NCI-H460 (cell line): ENCODE measurements at regions not wholly inside any gene's neighbourhood (a gene's known extent, or its start where the extent isn't known, plus 50 kb on each side); places are given as distances from the start of the nearest gene placed in this dataset.

ENCODE experiments used
- DNase-seq: peaks from one replicate; pipeline ENCODE4 v3.0.0-alpha.2; 2016; ENCODE audit warnings: low read depth; ENCODE audit errors: extremely low read depth

DNA sequence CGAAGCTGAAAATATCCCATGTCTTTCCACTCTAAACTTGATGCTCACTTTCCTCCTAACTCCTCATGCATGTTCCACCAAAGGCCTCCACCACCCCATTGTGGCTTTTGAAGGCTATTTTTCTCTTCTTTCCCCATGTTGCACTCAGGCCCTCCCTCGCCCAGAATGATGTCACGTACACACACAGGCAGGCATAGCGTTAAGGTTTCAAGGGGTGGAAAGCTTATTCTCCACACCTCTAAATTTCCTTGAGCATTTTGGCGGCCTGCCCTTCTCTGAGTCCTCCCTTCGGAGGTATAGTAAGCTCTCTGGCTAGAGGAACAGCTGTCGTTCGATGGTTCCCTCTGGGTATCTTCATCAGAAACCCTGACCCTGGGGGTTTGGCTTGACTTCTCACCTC is 673.5 kb downstream of the ACTL7B start:
- DNase-seq, result no peak

DNA sequence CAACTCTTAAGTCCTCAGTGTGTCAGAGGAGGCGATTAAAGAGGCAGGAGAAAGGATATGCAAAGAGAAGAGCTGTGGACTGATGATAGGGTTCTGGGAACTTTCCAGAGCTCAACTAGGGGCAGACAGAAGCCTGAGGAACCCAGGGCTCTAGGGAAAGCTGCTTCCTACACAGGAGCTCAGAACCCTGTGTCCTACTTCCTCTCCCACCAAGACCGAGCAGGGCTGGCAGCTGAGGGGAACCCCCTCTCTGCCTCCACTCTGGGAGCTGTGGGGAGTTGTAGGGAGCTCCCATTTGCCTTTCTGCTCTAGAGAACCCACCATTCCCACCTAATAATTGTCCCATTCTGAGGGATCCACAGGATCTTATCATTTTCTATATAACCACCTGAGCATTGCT is 674.3 kb downstream of the ACTL7B start:
- no peak for DNase-seq

DNA sequence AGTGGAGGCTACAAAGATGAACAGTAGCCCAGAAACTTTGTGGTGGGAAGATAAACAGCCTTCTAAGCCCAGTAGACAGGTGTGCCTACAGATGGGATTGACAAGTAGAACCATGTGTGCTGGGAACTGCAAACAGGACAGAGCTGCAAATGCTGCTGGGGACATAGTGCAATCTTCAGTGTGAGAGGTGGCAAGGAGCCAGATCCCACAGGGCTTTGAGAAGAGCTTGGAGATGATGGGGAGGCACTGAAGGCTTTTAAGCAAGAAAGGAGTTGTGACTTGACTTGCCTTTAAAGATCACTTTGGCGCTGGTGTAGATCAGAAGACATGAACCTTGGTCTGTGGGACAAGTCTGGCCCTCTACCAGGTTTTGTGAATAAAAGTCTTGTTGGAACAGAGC is 675.2 kb downstream of the ACTL7B start:
- no peak for DNase-seq

DNA sequence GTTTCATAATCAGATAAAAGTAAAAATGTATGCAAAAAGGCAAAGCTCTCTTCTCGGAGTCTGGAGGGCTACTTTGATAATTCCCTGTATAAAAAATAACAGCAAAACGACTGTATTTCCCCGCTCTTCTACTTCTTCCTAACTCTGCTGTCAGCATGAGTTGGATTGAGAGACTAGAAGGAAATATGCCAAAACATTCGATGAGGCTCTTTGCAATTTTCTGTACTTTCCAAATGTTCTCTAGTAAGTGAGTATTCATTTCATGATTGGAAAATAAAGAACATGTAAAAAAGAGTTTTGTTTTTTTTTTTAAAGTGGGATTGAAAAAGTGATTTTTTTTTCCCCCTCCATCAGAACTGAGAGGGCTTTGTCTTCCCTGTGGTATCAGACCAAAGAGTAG is 677.5 kb downstream of the ACTL7B start:
- no peak for DNase-seq

DNA sequence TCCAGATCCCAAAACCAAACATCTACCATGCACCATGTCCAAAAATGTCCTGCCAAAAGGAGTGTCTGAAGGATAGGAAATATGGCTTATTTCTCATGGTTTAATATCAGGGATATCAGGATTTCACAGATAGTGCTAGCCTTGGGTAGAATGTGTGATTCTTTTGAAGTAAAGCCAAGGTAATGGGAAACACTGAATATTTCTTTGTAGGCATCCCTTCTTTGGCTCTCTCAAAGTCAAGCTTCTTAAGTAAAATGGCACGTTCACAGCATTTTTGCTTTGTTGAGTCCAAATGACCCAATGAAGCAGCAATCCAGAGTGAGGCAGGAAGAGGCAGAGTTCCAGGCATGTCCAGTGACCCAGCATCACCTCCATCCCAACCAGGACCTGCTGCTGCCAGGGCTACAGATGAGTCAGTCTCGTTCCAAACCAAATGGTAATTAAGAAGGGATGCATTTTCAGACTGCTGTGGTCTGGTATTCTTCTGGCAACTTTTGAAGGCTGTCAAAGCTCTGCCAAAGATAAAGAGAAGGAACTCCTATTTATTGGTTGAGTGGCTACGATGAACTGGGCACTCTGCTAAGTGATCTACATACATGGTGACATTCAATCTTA is 678.8 kb upstream of the KLF4 start:
- DNase-seq, result no peak

DNA sequence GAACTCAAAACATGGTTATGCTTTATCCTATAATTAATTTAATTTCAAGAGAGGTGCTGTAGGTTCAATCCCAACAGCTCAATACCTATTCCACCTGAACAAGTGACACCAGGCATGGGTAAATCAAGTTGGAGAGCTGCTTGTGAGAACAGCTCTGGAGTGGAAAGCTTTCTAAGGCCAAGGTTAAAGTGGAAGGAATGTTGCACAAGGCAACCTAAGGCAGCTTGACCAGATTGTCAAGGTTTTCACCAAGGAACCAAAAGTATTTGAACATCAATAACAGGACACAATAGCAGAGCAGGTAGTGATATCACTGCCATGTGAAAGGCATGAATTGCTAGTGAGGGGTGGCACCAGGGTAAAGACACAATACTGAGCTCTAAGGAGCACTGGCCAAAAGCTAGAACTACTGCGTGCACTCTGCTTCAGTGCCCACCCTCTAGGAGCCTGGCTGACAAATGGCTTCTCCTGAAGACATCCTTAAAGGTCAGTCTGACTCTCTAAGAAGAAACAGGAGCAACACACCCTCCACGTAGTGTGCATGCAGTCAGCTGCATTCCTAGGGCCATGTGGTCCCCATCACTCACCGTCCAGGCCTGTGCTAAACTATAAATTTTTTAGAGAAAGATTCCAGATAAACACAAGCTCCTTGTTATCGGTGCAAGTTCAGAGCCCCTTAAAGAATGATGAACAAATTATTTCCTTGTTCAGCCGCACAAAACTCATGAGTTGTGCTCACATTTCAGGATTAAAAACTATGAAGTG is 677.7 kb upstream of the KLF4 start:
- DNase-seq, result no peak

DNA sequence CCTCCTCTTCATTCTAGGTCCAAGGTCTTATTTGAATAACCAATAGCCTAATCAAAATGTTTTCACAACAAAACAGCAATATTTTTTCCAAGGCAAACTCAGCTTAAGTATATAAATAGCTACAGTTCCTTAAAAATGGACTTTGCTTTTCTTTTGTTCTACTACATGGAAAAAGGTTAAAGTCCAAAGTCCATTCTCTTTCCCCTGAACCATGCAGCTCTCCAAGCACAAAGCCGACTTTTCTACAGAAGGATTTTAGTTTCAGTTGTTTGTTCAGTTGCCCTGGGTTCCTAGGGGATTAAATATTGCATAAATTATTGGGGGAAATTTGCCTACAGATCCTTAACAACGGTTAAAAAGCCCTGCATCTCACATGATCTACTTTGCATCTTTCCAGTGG is 677.0 kb upstream of the KLF4 start:
- DNase-seq, result no peak

DNA sequence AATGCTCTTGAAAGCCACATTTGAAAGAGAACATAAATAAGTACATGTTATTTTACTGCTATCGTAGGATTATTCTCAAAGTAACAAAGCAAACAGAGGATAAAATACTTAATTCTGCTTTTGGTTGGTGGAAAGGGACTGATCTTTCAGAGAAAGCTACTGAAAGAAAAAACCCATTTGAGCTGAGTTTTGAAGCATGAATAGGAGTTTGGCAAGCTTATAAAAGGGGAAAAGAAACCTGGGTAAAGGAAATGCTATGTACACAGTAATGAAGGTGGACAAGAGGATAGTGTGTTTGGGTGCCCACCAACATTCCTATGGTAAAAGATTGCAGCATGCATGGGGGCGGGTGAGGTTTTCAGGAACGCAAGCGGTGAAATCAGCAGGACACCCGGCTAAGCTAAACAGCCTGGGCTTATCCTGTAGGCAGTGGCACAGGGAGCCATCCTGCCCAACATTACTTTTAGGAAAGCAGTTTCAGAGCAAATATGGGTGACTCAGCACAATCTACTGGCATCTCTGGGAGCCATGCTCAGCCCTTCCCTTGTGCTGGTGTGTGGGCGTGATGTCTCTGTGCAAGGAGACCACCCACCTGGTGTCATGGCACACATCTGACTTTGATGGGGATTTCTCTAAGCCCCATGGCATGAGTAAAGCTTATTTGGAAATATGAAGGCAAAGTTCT is 673.9 kb upstream of the KLF4 start:
- DNase-seq, result no peak

DNA sequence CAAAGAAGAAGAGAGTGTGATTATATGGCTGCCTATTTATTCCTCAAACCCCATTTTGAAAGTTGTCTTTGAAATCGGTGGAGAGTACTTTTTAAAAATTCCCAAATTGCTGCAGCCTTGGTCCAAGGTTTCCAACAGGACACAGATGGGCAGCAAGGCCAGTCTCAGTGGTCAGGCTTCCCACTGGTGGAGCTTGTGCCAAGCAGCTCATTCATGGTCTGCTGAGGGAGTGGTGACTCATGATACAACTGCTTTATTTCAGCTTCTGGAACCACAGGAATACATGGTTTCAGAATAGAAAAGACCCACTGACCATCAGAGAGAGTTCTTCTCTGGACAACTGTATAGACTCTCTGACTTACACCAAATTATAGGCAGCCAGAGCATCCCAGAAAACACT is 673.1 kb upstream of the KLF4 start:
- no peak for DNase-seq

DNA sequence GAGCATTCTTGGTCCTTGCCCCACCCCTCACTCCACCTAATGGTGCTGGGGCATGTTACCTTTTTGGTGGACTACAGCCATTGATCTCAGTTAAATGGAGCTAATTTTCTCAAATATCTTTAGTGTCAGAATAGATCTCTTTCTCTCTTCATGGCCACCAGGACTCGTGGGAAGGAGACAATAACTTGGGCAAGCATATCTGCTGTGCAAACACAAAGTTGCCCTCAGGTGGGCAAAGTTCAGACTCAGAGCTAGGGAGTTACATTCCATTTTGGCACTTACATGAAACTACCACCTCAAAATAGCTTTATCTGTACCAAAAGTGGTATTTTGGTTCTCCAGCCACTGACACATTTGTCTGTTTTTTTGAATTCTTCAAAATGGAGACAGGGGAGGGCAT is 671.9 kb upstream of the KLF4 start:
- DNase-seq, result no peak

DNA sequence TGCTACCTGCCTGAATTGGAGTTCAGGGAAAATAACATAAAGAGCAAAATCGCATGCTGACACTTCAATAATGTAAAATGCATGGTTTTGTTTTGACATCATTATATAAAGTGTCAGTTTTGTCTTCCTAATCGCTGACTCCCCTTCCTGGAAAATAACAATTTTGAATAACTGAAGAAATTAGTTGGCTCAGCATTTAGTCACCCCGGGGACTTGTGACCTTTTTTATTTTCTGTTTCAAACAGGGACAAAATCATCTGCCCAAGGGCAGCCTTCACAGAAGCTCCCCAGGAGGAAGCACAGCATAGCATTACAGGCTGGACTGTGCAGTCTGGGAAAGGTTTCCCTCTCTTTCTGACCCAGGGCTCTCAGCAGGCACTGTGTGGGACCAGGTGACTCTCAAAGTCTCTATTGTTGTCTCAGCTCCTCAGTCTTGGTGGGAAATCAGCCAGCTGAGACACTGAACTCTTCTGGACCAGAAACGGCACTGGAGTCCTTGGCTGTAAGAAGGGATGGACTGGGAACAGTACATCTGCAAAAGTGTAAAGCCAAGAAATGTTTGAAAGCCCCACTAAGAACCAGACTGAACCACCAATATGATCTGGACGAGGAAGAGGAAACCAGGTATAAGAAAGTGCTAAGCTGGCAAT is 671.3 kb upstream of the KLF4 start:
- DNase-seq, result no peak

DNA sequence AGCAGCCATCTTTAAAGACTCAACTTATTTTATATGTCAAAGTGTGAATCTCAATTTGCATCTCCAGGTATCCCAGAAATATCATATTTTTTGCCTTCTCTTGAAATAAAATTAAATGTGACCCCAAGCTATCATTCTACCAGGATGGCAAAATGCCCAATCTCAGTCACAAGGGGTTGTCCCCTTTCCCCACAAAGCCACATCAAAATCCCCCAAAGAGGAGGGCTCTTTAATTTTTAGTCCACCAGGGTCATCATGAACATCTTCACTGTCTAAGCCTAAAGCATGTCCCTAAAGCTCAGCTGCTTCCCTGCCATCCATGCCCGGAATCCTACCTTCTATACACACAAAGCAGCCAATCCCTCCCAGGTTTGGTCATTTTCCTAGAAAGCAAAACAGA is 670.5 kb upstream of the KLF4 start:
- DNase-seq, result no peak

DNA sequence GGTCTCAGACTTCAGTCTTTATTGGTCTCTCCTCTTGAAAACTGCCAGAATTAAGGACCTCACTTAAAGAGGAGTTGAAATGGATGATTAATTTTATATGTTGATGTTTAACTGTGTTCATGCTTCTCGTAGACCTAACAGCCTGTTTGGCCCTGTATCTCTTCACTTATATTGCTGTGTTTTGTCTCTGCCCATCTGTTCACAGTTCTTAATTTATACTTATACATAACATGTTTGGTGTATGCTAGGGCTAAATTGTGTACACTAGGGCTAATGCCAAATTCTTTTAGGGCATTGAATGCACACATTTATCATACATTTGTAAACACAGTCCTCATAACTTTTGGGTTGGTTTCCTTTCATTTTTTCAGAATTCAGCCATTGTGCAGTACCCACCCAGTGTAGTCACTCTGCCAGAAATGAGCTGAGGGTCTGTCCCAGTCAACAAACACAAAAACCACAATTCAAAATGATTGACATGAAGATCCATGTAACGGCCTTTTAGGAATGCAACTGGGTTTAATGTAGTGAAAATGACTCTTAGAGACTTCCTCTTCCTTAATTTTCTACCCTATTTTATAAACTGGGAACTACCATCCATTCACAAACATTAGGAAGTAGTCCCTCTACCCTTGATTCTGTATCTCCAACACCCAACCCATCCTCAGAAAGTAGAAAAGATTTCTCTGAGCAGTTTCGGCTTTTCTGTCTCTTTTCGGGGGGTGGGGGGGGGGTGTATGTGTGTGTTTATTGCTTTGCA is 668.8 kb upstream of the KLF4 start:
- no peak for DNase-seq

DNA sequence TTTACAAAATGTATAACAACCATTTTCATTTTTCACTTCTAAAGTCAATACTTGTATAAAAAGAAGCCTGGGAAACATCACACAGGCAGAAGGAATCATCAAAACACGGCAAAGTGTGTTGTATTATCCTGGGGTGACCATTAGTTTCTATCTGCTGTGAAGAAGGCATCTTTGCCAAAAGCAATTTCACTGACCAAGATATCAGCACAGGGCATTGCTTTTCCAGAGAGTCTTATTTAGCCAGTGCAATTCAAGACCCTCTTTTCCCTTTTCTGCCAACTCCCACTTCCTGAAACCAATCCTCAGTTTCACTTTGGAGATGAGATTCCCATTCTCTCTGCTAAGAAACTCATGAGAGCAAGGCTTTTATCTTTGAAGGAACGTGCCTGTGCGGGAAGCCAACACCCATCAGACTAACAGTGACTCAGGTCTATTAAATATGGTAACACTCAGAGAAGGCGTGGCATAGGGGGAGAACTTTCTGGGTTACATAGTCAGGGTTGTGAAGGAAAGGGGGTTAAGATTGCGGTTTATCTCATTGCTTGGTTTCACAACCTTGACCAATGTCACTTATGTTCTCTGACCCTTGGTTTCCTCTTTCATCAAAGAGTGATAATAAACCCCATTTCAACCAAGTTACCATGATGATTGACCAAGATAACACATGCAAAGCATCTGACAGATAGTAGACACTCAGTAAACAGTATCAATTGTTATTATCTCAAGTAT is 666.9 kb upstream of the KLF4 start:
- DNase-seq, result peak; percentile 33

DNA sequence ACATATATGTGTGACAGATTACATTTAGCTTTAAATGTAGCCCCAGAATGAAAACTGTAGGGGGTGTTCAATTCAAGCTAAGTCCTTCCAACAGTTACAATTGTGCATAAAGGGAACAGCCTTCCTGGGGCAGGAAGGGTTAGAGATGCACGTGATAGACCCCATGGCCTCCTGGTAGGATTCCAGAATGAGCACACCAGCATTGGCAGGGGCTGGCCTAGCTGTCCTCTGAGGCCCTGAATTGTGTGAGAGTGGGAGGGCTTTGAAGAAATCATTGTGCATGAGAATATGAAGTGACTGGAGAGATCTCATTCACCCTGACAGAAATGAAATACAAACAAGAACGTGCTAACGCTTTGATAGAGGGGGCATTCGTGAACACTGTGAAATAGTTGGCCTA is 663.8 kb upstream of the KLF4 start:
- DNase-seq, result no peak

DNA sequence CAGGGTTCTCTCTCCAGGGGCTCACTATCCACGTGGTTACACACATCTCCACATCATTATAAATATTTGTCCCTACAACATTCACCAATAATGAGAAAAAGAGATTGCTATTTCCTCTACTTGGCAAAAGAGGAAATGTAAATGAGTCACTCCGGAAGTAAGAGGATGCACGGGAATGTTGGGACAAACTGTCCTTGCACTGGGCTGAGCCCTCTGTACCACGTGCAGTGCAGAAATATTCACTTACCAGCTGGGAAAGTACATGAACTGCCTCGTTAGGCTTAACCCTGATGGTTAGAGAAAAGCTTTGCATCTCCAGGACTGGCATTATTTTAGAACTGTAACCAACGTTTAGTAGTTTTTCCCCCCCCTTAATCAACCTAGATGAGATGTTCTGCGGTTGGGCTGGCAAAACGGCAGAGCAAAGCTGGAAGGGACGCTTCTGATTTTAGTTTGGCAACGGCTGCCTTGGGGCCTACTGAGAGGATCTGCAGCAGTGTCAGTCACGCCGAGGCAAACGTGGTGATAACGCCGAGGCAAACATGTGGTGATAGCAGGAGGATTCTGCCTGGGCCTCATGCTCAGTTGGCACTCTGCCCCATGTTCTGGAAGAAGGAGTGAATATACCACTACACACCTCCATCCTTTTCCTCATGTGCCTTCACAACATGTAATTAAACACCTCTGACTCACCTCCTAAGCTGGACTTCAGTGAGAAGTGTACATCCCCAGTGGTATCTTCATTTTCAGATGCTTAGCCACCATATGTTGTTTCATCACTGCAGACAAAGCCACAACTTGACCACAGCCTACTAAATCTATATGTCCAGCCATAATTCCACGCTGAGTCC is 661.4 kb upstream of the KLF4 start:
- no peak for DNase-seq

DNA sequence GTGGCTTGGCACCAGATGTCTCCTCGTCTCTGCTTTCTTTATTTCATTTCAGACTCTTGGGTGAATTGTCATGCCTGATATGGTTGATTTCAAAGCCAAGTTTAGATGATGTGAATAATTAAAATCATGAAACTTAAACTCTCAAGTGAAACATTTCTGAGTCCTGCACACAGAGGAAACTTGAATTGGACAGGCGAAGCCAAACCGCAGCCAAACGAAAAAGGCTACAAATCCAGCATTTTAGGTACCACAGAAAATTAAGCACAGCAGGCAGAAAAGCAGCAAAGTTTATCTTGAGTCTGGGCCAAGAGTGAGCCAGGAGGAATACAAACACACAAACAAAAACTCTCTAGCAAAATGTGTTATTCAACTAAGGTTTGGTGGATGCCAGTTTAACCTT is 659.8 kb upstream of the KLF4 start:
- DNase-seq, result no peak

DNA sequence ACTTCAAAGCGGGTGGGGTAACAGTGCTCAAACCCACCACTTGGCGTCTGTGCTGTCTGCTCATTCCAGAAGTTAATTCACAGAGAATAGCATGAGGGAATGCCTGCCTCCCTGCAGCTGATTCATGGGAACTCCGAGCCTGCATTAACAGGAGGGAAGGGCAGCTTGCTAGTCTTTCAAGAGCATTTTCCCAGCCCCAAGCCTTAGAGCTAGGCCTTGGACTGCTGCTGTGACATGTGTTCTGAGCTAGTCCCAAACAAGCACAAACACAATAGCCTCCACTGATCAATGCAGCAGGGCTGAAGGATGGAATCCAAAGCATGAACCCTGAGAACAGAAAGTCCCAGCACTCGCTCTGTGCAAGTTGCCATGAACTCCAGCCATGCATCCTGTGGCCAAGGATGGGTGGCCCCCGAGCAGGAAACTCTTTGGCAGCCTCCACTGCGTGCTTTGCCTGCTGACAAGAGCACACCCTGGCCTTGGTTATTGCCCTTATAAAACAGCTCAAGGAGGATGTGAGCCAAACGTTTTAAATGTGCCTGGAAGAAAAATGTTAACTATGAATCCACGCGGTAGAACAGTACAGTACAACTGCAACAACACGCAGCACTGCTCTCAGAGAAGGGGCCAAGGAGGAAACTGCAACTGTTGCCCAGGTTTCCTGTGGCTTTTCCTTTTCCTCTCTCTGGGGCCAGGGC is 653.1 kb upstream of the KLF4 start:
- no peak for DNase-seq

DNA sequence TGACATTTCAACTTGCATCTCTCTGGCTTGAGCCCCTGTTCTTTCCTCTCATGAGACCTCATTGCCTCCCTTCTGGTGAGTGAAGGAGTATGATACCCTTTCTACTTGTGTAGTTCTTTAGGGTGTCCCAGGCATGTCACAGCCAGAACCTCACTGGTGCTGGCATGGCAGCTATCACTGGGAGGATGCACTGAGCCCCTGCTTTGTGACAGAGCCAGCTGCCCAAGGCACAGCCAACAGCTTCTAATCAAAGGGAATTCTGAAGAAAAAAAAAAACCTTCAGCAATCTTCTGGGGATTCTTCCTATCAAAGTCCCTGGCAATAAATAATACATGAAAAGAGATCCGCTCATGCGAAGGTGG is 652.6 kb upstream of the KLF4 start:
- no peak for DNase-seq
